ENCODE measurements at regions not wholly inside any gene's neighbourhood (a gene's known extent, or its start where the extent isn't known, plus 50 kb on each side); places are given as distances from the start of the nearest gene placed in this dataset.

DNA sequence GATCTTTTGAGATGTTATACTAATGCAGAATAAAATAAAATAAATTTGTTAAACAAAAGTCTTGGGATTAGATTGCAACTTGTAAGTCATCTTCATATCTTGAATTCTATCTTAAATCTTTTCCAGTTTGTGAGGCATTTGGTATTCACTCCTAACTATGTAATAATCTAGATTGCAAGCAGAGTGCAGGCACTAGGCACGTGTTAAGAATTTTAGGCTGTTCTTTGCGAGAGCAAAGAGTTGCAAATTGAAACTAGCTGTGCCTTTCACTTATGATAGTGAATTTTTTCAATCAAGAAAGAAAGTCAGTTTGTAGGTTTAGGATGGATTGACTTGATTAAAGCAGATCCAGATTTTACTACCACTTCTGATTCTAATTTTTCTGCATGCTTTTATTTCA is 264.1 kb upstream of the SPRY2 start:
- ChIA-PET POLR2A (ENCODE audit: unreplicated experiment) (no interaction called here), CTCF (no interaction called here)
- Histone ChIP-seq H2AK9ac (replicated peaks; ENCODE audit: low read depth, low read length, poor library complexity) (no peak overlapping the region), H3K9me3 (ENCODE audit: control insufficient read depth, insufficient read depth, low read length) (0 out of 2 replicates have a peak, but pooled peaks cover 2% of the 10 kb centered on the region), H3K9ac (ENCODE audit: low read depth, low read length) (no peak overlapping the region), H3K14ac (replicated peaks; ENCODE audit: low read depth, low read length) (no peak overlapping the region), H3K4ac (ENCODE audit: low read depth, low read length) (no peak overlapping the region), H2BK120ac (ENCODE audit: low read depth, low read length) (no peak overlapping the region), H3K9me1 (ENCODE audit: insufficient read depth, low read length) (no peaks in the 10 kb centered on the region), H2BK5ac (ENCODE audit: low read depth, low read length, poor library complexity, severe bottlenecking) (no peak overlapping the region), H4K8ac (ENCODE audit: low read depth in 2 of 2, low read length in 2 of 2) (no peak overlapping the region), H4K20me1 (ENCODE audit: insufficient read depth, low read length) (no peaks in the 10 kb centered on the region), H3K18ac (ENCODE audit: low read depth, low read length) (no peak overlapping the region), H3K4me1 (ENCODE audit: control insufficient read depth, insufficient read depth, low read length) (no peaks in the 10 kb centered on the region), H3K56ac (ENCODE audit: extremely low read depth, insufficient read depth, low read length) (no peak overlapping the region), H4K91ac (ENCODE audit: insufficient read depth, low read depth, low read length) (no peak overlapping the region), H3K23ac (ENCODE audit: low read depth, low read length) (no peak overlapping the region), H2AK5ac (ENCODE audit: low read depth, low read length) (no peak overlapping the region), H3K36me3 (ENCODE audit: control insufficient read depth, insufficient read depth, low read length) (no peaks in the 10 kb centered on the region), H2AFZ (replicated peaks; ENCODE audit: low read length, poor library complexity) (no peak overlapping the region), H3K27me3 (ENCODE audit: control insufficient read depth, insufficient read depth, low read length) (no peaks in the 10 kb centered on the region), H3K4me2 (ENCODE audit: low read depth, low read length) (no peak overlapping the region), H2BK20ac (ENCODE audit: low read depth, low read length) (no peak overlapping the region), H3K4me3 (ENCODE audit: insufficient read depth, low read depth, low read length) (no peak overlapping the region), H3K27ac (ENCODE audit: insufficient read depth, low read length) (no peak overlapping the region), H2BK15ac (ENCODE audit: low read depth, low read length) (no peak overlapping the region), H3K79me1 (ENCODE audit: low read depth in 1 of 2, low read length in 2 of 2) (no peaks in the 10 kb centered on the region), H4K5ac (ENCODE audit: low read depth, low read length) (no peak overlapping the region)
- intact Hi-C loops (cut with micrococcal nuclease) (no loop called here), in situ Hi-C loops (cut with MboI; ENCODE audit: low sequenced_read_pairs) (no loop called here), dilution Hi-C loops (cut with HindIII; ENCODE audit: low sequenced_read_pairs, unreplicated experiment) (no loop called here)
- TF ChIP-seq NFE2L2 (IDR thresholded peaks at IDR 0.05; ENCODE audit: low read depth, low read length): no peak
- TF ChIP-seq MXI1 (IDR thresholded peaks at IDR 0.05; ENCODE audit: borderline replicate concordance, low read depth, low read length): no peak
- no peak for TF ChIP-seq RCOR1 (IDR thresholded peaks at IDR 0.05; ENCODE audit: insufficient replicate concordance, low read length)
- TF ChIP-seq CEBPB (IDR thresholded peaks at IDR 0.05; ENCODE audit: low read depth, low read length): no peak
- TF ChIP-seq SMC3 (IDR thresholded peaks at IDR 0.05; ENCODE audit: low read depth, low read length): no peak
- WGBS, 2 experiments (ENCODE audit: extremely low coverage in 2 of 2, insufficient read length in 1 of 2): no CpG with 5 or more reads among the region's 2 CpGs
- ATAC-seq (ENCODE audit: low read depth): no peak
- no peak for DNase-seq
- no TSS peak for BruUV-seq (replicated peaks)

Data from IMR-90 (cell line).